ENCODE measurements at regions not wholly inside any gene's neighbourhood (a gene's known extent, or its start where the extent isn't known, plus 50 kb on each side); places are given as distances from the start of the nearest gene placed in this dataset.
"Not testable (repeated sequence)": the region's sequence is repeated elsewhere in the genome, so short reads cannot be mapped to it uniquely, and the experiment has no call there.

DNA sequence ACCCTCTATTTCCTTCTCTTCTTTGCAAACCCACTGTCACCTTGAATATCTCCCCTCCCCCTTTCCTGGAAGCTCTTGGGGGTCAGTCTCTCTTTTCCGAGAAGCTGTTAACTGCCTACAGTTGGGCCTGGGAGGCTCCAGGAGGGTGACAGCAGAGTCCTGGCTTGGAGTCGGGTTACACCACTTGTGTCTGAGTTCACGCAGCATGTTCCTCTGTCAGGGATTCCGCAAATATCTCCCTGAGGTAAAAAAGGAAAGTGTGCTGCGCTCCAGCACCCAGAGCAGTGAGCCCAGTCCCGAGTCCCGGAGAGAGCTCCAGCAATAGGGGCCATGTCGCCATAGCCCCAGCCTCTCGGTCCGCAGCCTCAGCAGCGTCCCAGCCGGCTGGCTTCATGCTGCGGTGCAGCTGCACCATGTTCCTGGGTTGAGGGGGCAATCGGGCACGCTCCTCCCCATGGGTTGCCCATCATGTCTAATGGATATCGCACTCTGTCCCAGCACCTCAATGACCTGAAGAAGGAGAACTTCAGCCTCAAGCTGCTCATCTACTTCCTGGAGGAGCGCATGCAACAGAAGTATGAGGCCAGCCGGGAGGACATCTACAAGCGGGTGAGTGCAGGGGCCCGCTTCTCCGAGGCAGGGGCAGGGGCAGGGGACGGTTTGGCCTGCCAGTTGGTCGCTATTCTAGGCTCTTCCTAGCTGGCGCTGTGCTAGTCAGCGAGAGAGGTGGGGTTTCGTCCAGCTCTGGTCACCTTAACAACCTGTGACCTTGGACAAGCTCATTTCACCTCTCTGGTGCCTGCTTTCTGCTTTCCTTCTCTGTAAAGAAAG is 101.3 kb upstream of the SEC22B start:
- DNase-seq = not testable (repeated sequence)

DNA sequence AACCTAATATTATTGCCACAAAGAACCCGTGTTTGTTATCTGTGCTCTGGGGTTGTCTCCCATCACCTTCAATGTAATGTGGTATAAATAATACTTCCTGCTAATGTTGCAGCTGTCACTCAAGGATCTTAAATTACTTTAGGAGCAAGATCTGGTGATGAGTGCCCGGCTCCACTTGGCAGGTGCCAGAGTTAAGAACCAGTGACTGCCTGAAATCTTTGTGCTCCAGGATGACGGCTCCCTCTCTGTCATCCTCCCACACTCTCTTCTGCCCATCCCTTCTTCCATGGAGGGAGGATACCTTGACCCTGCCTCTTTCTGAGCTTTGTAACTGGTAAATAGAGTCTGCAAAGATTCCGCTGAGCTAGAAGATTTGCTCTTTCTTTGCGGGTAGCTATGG is 100.4 kb upstream of the SEC22B start:
- not testable (repeated sequence) for DNase-seq

DNA sequence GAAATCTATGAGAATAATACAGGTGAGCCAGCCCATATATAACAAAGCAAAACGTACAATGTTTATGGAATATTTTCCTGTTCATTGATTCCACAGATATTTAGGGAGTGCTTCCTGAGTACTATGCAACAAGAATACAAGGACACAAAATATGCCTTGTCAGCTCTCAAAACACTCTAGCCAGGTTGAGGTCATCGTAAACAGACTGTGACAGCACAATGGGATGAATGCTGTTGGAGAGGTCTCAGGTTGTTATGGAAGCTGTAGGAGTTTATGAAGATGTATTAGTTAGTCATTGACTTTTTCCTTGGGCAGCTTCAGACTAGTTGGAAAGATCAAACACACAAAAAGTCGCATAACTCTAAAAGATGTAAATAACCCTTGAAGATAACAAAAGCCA is 98.1 kb upstream of the SEC22B start:
- DNase-seq = not testable (repeated sequence)

GRCh38 chr1:120273363-120273762 is 97.0 kb upstream of the SEC22B start:
- not testable (repeated sequence) for DNase-seq

- not testable (repeated sequence) for DNase-seq
Measured at GRCh38 chr1:120272242-120272641, 95.9 kb upstream of the SEC22B start.

GRCh38 chr1:120271561-120272221 is 95.4 kb upstream of the SEC22B start:
- DNase-seq = not testable (repeated sequence)

DNA sequence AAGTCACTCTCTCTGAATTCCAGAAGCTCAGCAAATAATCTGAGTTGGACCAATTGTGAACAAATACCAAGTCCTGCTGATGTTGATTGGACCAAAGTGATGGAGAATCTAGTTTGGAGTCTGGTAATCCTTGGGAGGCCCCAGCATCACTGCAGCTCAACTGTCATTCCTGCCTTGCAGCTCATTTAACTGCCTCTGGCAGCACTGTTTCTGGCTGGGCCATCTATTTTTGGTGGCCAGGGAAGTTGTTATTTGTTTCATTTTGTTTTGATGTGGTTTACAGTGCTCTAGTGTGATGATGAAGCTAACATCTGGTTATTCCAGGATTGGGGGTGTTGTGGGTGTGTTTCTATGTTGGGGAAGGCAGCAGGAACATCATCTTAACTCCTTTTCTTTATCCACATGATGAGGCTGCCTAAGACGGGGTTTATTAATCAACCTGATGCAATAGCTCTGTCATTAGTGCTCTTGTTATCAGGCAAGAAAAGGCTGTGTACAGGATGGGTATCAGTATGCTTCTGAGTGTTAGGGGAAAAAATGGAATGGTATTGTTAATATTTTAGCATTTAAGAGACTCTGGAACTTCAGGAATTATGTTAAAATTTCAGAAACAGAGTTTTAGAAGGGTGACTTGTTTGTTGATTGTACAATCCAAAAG is 91.7 kb upstream of the SEC22B start:
- not testable (repeated sequence) for DNase-seq

DNA sequence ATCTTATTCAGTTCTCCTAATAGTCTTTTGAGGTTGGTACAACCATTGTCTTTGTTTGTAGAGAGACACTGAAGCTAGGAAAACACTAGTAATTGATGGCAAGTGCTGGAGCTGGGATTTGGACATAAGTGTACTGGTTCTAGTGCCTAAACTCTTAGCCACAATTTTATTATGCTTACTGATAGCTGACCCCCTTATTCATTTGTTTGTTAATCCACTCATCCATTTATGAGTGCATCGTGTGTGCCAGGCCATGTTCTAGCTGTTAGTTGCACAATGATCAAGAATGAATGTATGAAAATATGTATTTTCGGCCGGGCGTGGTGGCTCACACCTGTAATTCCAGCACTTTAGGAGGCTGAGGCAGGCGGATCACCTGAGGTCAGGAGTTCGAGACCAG is 88.2 kb upstream of the SEC22B start:
- not testable (repeated sequence) for DNase-seq

DNA sequence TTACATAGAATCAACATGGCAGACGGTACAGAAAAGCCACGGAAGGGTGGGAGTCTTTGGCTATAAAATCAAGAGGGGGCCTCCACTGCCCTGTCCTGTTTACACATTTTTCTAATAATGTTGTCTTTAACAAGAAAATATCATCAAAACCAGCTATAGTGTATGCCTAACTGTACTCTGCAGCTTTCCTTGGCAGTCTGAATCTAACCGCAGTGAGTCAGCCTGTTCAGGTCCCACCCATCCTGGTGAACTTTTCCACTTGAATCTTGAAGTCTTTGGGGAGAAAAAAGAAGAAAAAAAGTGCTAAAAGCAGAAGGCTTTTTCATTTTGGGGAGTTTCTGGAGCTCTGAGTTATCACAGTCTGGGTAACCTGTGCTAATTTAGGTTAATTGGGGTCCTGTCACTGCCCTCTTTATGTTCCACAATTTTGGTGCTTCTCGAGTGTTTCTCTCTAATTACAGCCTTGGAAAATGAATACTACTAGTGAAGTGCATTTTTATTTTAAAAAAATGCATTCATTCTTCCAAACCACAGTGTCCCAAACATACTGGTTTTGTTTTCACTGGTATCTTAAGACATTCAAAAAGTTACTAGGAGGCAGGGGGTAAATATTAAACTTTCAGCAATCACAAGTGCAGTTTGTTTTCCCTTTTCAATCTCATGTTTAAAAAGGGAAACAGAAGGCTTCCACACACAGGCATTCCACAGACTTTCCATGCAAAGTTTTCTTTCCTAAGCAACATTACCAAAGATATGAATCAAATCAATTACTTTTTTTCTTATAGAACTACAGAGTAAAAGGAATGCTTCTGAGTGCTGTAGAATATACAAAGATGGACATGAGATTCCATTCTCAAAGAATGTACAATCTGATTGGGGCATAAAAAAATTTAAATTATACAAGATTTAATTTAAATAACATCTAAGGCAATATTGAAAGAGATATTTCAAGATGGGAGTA is 86.8 kb upstream of the SEC22B start:
- DNase-seq = not testable (repeated sequence)

DNA sequence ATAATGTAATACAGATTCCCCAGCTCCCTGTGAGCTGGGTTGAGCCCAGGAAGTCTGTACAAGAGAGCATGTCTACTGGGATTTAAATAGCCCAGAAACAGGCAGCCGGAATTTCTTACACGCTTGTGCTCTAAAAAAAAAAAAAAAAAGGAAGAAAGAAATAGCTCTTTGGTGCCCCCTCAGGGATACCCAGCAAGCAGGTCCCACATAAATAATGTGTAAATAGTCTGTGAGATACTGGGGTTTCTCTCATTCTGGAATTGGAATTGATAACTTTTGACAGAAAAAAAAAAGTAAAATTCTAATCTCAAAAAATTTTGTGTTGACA is 81.4 kb upstream of the SEC22B start:
- DNase-seq = not testable (repeated sequence)

- not testable (repeated sequence) for DNase-seq
Measured at GRCh38 chr1:120257064-120257777, 80.9 kb upstream of the SEC22B start.

- DNase-seq = not testable (repeated sequence)
Measured at GRCh38 chr1:120250756-120251155, 74.4 kb upstream of the SEC22B start.

- DNase-seq = not testable (repeated sequence)
Measured at GRCh38 chr1:120248726-120249427, 72.6 kb upstream of the SEC22B start.

DNA sequence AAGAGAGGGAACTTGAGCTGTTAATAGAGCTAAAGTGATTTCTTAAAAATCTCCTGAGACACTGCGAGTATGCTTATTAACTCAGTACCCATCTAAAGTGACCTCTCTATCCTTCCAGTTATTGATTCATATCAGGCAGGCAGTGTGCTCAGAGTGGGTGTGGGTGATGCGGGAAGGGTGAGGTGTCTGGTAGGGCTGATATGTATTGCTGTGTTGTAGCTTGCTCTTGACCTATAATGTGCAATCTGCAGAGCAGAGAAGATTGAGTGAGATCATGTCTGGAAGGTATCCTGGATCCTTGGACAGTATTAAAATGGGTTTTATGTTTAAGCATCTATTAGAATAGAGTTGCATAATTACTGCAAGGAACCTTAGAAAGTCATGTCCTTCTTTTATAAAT is 71.9 kb upstream of the SEC22B start:
- not testable (repeated sequence) for DNase-seq

- not testable (repeated sequence) for DNase-seq
Measured at GRCh38 chr1:120243867-120244266, 67.5 kb upstream of the SEC22B start.

DNA sequence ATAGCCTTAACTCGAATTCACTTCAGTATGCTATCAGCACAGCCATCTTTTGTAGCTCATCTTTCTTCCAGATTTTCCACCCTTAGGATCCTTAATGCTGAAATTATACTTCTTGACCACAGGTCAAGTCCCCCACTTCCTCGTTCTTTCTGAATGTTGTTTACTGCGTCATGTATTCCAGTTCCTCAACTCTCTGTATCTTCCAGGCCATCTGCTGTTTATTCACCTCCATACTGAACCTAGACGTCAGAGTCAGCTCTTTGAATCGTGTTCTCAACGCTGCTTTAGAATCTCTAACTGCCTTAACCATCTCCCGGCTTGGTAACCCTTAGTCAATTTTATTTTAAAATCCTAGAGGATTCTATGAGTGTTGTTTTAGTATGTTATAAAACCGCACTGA is 66.3 kb upstream of the SEC22B start:
- not testable (repeated sequence) for DNase-seq

DNA sequence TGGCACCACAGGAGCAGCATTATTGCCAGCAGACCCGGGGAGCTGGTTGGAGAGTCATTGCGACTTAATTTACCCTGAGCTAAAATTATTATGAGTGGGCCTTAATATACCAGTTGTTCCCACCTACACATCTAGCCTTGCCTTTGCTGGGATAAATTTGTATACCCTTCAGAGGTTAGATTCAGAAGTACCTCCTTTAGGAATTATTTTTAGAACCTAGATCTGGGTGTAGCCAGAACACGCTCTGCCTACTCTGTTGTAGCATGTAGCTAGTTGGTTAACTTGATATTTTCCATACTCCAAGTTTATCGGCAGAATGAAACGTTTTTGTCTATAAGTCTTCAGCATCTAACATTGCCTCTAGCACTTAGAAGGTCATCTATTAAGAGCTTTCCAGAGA is 65.5 kb upstream of the SEC22B start:
- not testable (repeated sequence) for DNase-seq

- not testable (repeated sequence) for DNase-seq
Measured at GRCh38 chr1:120240181-120240580, 63.9 kb upstream of the SEC22B start.

DNA sequence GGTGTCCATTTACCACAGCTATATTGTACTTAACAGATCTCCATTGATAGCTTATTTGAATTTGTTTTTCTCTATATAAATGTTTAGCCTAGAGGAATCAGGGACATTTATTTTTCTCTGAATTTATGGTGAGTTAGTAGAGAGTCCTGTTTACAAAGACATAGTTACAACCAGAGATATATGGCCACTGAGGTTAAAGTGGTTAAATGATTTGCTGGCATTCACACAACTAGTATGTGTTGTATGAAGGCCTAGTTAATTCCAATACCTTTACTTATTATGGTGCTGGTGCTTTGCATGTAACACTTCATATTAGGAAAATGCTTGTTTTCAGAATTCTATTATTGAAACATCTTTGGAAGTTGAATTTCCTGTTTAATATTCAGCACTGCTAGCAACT is 63.0 kb upstream of the SEC22B start:
- not testable (repeated sequence) for DNase-seq

DNA sequence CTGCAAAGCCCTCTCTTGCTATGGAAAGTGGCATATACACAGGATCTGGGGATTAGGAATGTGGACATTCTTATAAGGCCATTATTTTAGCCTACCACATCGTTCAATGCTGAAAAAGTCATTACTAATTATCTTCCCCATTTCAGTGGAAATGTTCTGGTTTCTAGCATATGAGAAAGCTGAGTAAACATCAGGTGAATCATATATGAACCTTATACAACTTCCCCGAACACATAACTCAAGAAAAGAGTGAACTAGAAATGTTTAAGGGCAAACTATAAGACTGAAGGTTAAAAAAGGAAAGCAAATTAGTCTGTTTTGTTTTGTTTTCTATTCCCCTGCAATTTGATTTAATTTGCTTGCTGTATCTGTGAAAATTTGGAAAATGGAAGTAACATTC is 62.5 kb upstream of the SEC22B start:
- DNase-seq = not testable (repeated sequence)

- DNase-seq = not testable (repeated sequence)
Measured at GRCh38 chr1:120233661-120234018, 57.3 kb upstream of the SEC22B start.
